Central memory CD8-positive, alpha-beta T cell (primary cell): ENCODE measurements at regions not wholly inside any gene's neighbourhood (a gene's known extent, or its start where the extent isn't known, plus 50 kb on each side); places are given as distances from the start of the nearest gene placed in this dataset.

Experiments
- ATAC-seq: fragments of 150-1000 bp; cut with Tn5 transposase; replicated peaks from 2 replicates; pipeline ENCODE4 v1.10.0; 2022; ENCODE audit warnings: mild to moderate bottlenecking, moderate FRiP score, moderate number of reproducible peaks; ENCODE audit not compliant: poor library complexity, severe bottlenecking; ENCODE audit errors: extremely low read depth
- DNase-seq, 2 donors: peaks; one replicate each; pipeline ENCODE4 v3.0.0; 2021; ENCODE audit warnings: low spot score in 2 of 2
- H3K27ac Mint-ChIP-seq: one replicate; pipeline ENCODE4 v1.8.0; 2022; ENCODE audit warnings: low read depth, mild to moderate bottlenecking, moderate library complexity, mixed read lengths
- H3K27me3 Mint-ChIP-seq: one replicate; pipeline ENCODE4 v1.8.0; 2022; ENCODE audit warnings: mixed read lengths
- H3K36me3 Mint-ChIP-seq: one replicate; pipeline ENCODE4 v1.8.0; 2022; ENCODE audit warnings: mild to moderate bottlenecking, moderate library complexity, mixed read lengths; ENCODE audit not compliant: insufficient read depth
- H3K4me1 Mint-ChIP-seq: one replicate; pipeline ENCODE4 v1.8.0; 2022; ENCODE audit warnings: mixed read lengths
- H3K4me3 Mint-ChIP-seq: one replicate; pipeline ENCODE4 v1.8.0; 2022; ENCODE audit warnings: mild to moderate bottlenecking, moderate library complexity, mixed read lengths
- H3K9me3 Mint-ChIP-seq: one replicate; pipeline ENCODE4 v1.8.0; 2022; ENCODE audit warnings: mixed read lengths

- no peak for ATAC-seq
- Mint-ChIP-seq H3K36me3 (peaks cover 1% of the 10 kb centered on the region), H3K4me1 (no peaks in the 10 kb centered on the region)
These were observed 477.9 kb downstream of the KCNJ3 start for GRCh38 chr2:155176345-155176744.

GRCh38 chr2:155169317-155169716 is 470.8 kb downstream of the KCNJ3 start:
- Mint-ChIP-seq H3K27ac (no peak overlapping the region), H3K4me3 (no peak overlapping the region), H3K9me3 (peaks cover 14% of the 10 kb centered on the region), H3K4me1 (no peaks in the 10 kb centered on the region), H3K27me3 (no peaks in the 10 kb centered on the region), H3K36me3 (no peaks in the 10 kb centered on the region)
- ATAC-seq (no peak), DNase-seq (no peak)

More at GRCh38 chr2:155176345-155176744, 477.9 kb downstream of the KCNJ3 start:
- no peaks in the 10 kb centered on the region for H3K27me3 Mint-ChIP-seq
- H3K4me3 Mint-ChIP-seq: no peak overlapping the region
- no peak for DNase-seq
- no peak overlapping the region for H3K27ac Mint-ChIP-seq
- peaks cover 7% of the 10 kb centered on the region for H3K9me3 Mint-ChIP-seq

GRCh38 chr2:155162494-155162893 is 464.0 kb downstream of the KCNJ3 start:
- Mint-ChIP-seq H3K27me3 (no peaks in the 10 kb centered on the region), H3K4me3 (no peak overlapping the region), H3K27ac (no peak overlapping the region), H3K36me3 (no peaks in the 10 kb centered on the region), H3K9me3 (peaks cover 8% of the 10 kb centered on the region), H3K4me1 (no peaks in the 10 kb centered on the region)
- DNase-seq: no peak
- no peak for ATAC-seq

- H3K9me3 Mint-ChIP-seq: peaks cover 11% of the 10 kb centered on the region
- ATAC-seq (no peak), DNase-seq (no peak)
- no peaks in the 10 kb centered on the region for H3K27me3 Mint-ChIP-seq
- H3K36me3 Mint-ChIP-seq: no peaks in the 10 kb centered on the region
- H3K4me3 Mint-ChIP-seq: no peak overlapping the region
- no peak overlapping the region for H3K27ac Mint-ChIP-seq
- H3K4me1 Mint-ChIP-seq: no peaks in the 10 kb centered on the region
These were observed 462.8 kb downstream of the KCNJ3 start for GRCh38 chr2:155161314-155161713.

GRCh38 chr2:155157711-155158110 is 459.2 kb downstream of the KCNJ3 start:
- no peak for DNase-seq
- H3K4me3 Mint-ChIP-seq: no peak overlapping the region
- no peaks in the 10 kb centered on the region for H3K27me3 Mint-ChIP-seq
- no peaks in the 10 kb centered on the region for H3K36me3 Mint-ChIP-seq
- ATAC-seq: no peak
- peaks cover 16% of the 10 kb centered on the region for H3K9me3 Mint-ChIP-seq
- H3K4me1 Mint-ChIP-seq: no peaks in the 10 kb centered on the region
- no peak overlapping the region for H3K27ac Mint-ChIP-seq

GRCh38 chr2:155157065-155157464 is 458.6 kb downstream of the KCNJ3 start:
- ATAC-seq: no peak
- H3K36me3 Mint-ChIP-seq: no peaks in the 10 kb centered on the region
- DNase-seq: no peak
- no peak overlapping the region for H3K27ac Mint-ChIP-seq
- no peak overlapping the region for H3K4me3 Mint-ChIP-seq
- peaks cover 21% of the 10 kb centered on the region for H3K9me3 Mint-ChIP-seq
- no peaks in the 10 kb centered on the region for H3K4me1 Mint-ChIP-seq
- no peaks in the 10 kb centered on the region for H3K27me3 Mint-ChIP-seq

- ATAC-seq (no peak), DNase-seq (no peak)
- H3K9me3 Mint-ChIP-seq: peaks cover 10% of the 10 kb centered on the region
- no peak overlapping the region for H3K4me3 Mint-ChIP-seq
- H3K27me3 Mint-ChIP-seq: no peaks in the 10 kb centered on the region
- H3K27ac Mint-ChIP-seq: no peak overlapping the region
- H3K36me3 Mint-ChIP-seq: no peaks in the 10 kb centered on the region
- no peaks in the 10 kb centered on the region for H3K4me1 Mint-ChIP-seq
These were observed 453.4 kb downstream of the KCNJ3 start for GRCh38 chr2:155151945-155152344.

- peaks cover 10% of the 10 kb centered on the region for H3K9me3 Mint-ChIP-seq
- H3K4me3 Mint-ChIP-seq: no peak overlapping the region
- ATAC-seq: no peak
- no peak overlapping the region for H3K27ac Mint-ChIP-seq
- DNase-seq: no peak
- no peaks in the 10 kb centered on the region for H3K4me1 Mint-ChIP-seq
- H3K36me3 Mint-ChIP-seq: no peaks in the 10 kb centered on the region
- H3K27me3 Mint-ChIP-seq: no peaks in the 10 kb centered on the region
These were observed 453.0 kb downstream of the KCNJ3 start for GRCh38 chr2:155151472-155151871.

- DNase-seq: no peak
- ATAC-seq: no peak
- H3K27ac Mint-ChIP-seq: no peak overlapping the region
- H3K4me3 Mint-ChIP-seq: no peak overlapping the region
- no peaks in the 10 kb centered on the region for H3K27me3 Mint-ChIP-seq
- H3K4me1 Mint-ChIP-seq: no peaks in the 10 kb centered on the region
- H3K9me3 Mint-ChIP-seq: peaks cover 12% of the 10 kb centered on the region
- H3K36me3 Mint-ChIP-seq: peaks cover 1% of the 10 kb centered on the region
These were observed 447.3 kb downstream of the KCNJ3 start for GRCh38 chr2:155145758-155146229.

GRCh38 chr2:155141418-155141817 is 442.9 kb downstream of the KCNJ3 start:
- no peaks in the 10 kb centered on the region for H3K4me1 Mint-ChIP-seq
- H3K36me3 Mint-ChIP-seq: peaks cover 1% of the 10 kb centered on the region
- H3K27me3 Mint-ChIP-seq: no peaks in the 10 kb centered on the region
- H3K4me3 Mint-ChIP-seq: no peak overlapping the region
- DNase-seq (no peak), ATAC-seq (no peak)
- H3K9me3 Mint-ChIP-seq: peaks cover 17% of the 10 kb centered on the region
- no peak overlapping the region for H3K27ac Mint-ChIP-seq

- H3K27me3 Mint-ChIP-seq: no peaks in the 10 kb centered on the region
- H3K4me1 Mint-ChIP-seq: no peaks in the 10 kb centered on the region
- no peak overlapping the region for H3K27ac Mint-ChIP-seq
- H3K9me3 Mint-ChIP-seq: no peaks in the 10 kb centered on the region
- H3K36me3 Mint-ChIP-seq: no peaks in the 10 kb centered on the region
- no peak for DNase-seq
- ATAC-seq: no peak
- no peak overlapping the region for H3K4me3 Mint-ChIP-seq
These were observed 427.2 kb downstream of the KCNJ3 start for GRCh38 chr2:155125585-155126230.

GRCh38 chr2:155115846-155116245 is 417.4 kb downstream of the KCNJ3 start:
- no peaks in the 10 kb centered on the region for H3K36me3 Mint-ChIP-seq
- ATAC-seq (no peak), DNase-seq (no peak)
- no peaks in the 10 kb centered on the region for H3K4me1 Mint-ChIP-seq
- H3K27me3 Mint-ChIP-seq: no peaks in the 10 kb centered on the region
- H3K9me3 Mint-ChIP-seq: peaks cover 22% of the 10 kb centered on the region
- no peak overlapping the region for H3K4me3 Mint-ChIP-seq
- H3K27ac Mint-ChIP-seq: no peak overlapping the region

- Mint-ChIP-seq H3K27me3 (no peaks in the 10 kb centered on the region), H3K4me1 (no peaks in the 10 kb centered on the region), H3K27ac (no peak overlapping the region), H3K36me3 (no peaks in the 10 kb centered on the region), H3K4me3 (no peak overlapping the region), H3K9me3 (peaks cover 28% of the 10 kb centered on the region)
- ATAC-seq: no peak
- DNase-seq: no peak
These were observed 412.6 kb downstream of the KCNJ3 start for GRCh38 chr2:155111070-155111469.
